ENCODE measurements at regions not wholly inside any gene's neighbourhood (a gene's known extent, or its start where the extent isn't known, plus 50 kb on each side); places are given as distances from the start of the nearest gene placed in this dataset.

GRCh38 chr20:17827759-17828559 lies 128.2 kb downstream of the BANF2 start:
- no peaks in the 10 kb centered on the region for H3K27me3 ChIP-seq (ENCODE audit: insufficient read depth, poor library complexity, severe bottlenecking)
- H3K4me1 ChIP-seq (ENCODE audit: insufficient read depth, poor library complexity, severe bottlenecking), result peaks cover 7% of the 10 kb centered on the region
- H3K9me3 ChIP-seq (ENCODE audit: severe bottlenecking), result no peaks in the 10 kb centered on the region
- H3K27ac ChIP-seq (ENCODE audit: poor library complexity, severe bottlenecking), result no peak overlapping the region
- H3K36me3 ChIP-seq (ENCODE audit: low read depth), result no peaks in the 10 kb centered on the region
- ATAC-seq (ENCODE audit: low read depth), result no peak
- DNase-seq (ENCODE audit: low spot score), result no peak
- TF ChIP-seq, protein P1, sequence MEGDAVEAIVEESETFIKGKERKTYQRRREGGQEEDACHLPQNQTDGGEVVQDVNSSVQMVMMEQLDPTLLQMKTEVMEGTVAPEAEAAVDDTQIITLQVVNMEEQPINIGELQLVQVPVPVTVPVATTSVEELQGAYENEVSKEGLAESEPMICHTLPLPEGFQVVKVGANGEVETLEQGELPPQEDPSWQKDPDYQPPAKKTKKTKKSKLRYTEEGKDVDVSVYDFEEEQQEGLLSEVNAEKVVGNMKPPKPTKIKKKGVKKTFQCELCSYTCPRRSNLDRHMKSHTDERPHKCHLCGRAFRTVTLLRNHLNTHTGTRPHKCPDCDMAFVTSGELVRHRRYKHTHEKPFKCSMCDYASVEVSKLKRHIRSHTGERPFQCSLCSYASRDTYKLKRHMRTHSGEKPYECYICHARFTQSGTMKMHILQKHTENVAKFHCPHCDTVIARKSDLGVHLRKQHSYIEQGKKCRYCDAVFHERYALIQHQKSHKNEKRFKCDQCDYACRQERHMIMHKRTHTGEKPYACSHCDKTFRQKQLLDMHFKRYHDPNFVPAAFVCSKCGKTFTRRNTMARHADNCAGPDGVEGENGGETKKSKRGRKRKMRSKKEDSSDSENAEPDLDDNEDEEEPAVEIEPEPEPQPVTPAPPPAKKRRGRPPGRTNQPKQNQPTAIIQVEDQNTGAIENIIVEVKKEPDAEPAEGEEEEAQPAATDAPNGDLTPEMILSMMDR (IDR thresholded peaks at IDR 0.05; ENCODE audit: poor library complexity, severe bottlenecking), result no peak
- H3K4me3 ChIP-seq (ENCODE audit: severe bottlenecking), result no peak overlapping the region

DNA sequence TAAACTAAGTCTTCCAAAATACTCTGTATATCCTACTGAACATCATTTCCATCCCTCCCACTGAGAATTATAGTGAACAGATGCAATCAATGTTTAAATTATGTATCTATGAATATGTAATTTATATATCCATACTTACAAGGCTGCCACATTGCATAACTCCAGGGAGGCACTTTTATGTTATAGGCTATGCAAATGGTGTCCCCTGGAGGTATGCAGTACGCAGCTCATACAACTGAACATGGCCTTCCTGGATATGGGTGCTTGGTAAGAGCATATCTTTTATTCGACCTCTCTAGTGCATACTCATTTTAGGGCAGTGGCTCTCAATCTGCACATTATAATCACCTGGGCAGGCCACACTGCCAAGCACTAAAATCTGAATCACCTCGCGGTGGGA lies 127.3 kb downstream of the BANF2 start:
- no peak for ATAC-seq (ENCODE audit: low read depth)
- TF ChIP-seq, protein P1 (IDR thresholded peaks at IDR 0.05; ENCODE audit: poor library complexity, severe bottlenecking), result no peak
- Histone ChIP-seq H3K4me3 (ENCODE audit: severe bottlenecking) (no peak overlapping the region), H3K36me3 (ENCODE audit: low read depth) (no peaks in the 10 kb centered on the region), H3K4me1 (ENCODE audit: insufficient read depth, poor library complexity, severe bottlenecking) (no peaks in the 10 kb centered on the region), H3K27ac (ENCODE audit: poor library complexity, severe bottlenecking) (no peak overlapping the region), H3K9me3 (ENCODE audit: severe bottlenecking) (no peaks in the 10 kb centered on the region), H3K27me3 (ENCODE audit: insufficient read depth, poor library complexity, severe bottlenecking) (no peaks in the 10 kb centered on the region)
- no peak for DNase-seq (ENCODE audit: low spot score)

GRCh38 chr20:17825960-17826843 lies 126.4 kb downstream of the BANF2 start:
- TF ChIP-seq, protein P1 (IDR thresholded peaks at IDR 0.05; ENCODE audit: poor library complexity, severe bottlenecking), result no peak
- ATAC-seq (ENCODE audit: low read depth), result no peak
- no peaks in the 10 kb centered on the region for H3K27me3 ChIP-seq (ENCODE audit: insufficient read depth, poor library complexity, severe bottlenecking)
- no peak overlapping the region for H3K27ac ChIP-seq (ENCODE audit: poor library complexity, severe bottlenecking)
- no peaks in the 10 kb centered on the region for H3K9me3 ChIP-seq (ENCODE audit: severe bottlenecking)
- no peaks in the 10 kb centered on the region for H3K4me1 ChIP-seq (ENCODE audit: insufficient read depth, poor library complexity, severe bottlenecking)
- H3K4me3 ChIP-seq (ENCODE audit: severe bottlenecking), result no peak overlapping the region
- DNase-seq (ENCODE audit: low spot score), result no peak
- no peaks in the 10 kb centered on the region for H3K36me3 ChIP-seq (ENCODE audit: low read depth)

DNA sequence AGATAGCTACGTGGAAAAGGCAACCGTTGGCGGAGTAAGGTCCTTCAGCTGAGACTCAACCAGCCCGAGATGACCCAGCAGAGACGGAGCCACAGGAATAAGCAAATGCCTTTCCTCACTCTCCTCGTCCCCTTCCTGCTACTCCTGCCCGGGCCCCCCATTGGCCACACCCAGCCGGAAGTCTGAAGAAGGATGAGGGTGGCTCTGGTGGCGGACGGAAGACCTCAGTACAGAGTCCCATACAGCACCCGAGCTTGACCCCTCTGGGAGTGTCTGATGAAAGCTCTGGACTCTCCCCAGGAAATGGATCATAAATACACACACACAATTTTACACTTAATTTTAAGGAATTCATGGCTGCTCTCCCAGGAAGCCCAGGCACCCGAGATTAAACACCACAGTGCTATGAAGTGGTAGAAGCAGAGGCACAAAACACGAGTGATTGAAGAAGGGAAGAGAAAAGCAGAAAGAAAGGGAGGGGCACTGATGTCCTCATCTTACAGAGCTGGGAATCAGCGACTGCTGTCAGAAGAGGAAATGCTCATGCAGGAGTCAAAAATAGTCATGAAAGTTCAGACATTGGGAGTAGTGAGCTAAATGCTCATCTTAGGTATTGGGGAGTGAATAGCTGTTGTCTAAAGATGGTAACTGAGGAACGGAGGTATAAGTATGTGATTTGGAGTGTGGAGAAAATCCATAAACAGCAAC lies 125.6 kb downstream of the BANF2 start:
- H3K27me3 ChIP-seq (ENCODE audit: insufficient read depth, poor library complexity, severe bottlenecking), result no peaks in the 10 kb centered on the region
- H3K9me3 ChIP-seq (ENCODE audit: severe bottlenecking), result no peaks in the 10 kb centered on the region
- H3K36me3 ChIP-seq (ENCODE audit: low read depth), result no peaks in the 10 kb centered on the region
- H3K4me3 ChIP-seq (ENCODE audit: severe bottlenecking), result no peak overlapping the region
- TF ChIP-seq, protein P1 (IDR thresholded peaks at IDR 0.05; ENCODE audit: poor library complexity, severe bottlenecking), result no peak
- no peak overlapping the region for H3K27ac ChIP-seq (ENCODE audit: poor library complexity, severe bottlenecking)
- ATAC-seq (ENCODE audit: low read depth), result no peak
- DNase-seq (ENCODE audit: low spot score), result no peak
- H3K4me1 ChIP-seq (ENCODE audit: insufficient read depth, poor library complexity, severe bottlenecking), result no peaks in the 10 kb centered on the region

Data from RWPE2 (cell line).